ENCODE measurements at regions not wholly inside any gene's neighbourhood (a gene's known extent, or its start where the extent isn't known, plus 50 kb on each side); places are given as distances from the start of the nearest gene placed in this dataset.

GRCh38 chr20:48226642-48227041 lies 441.4 kb upstream of the SULF2 start:
- TF ChIP-seq POLR2A (IDR thresholded peaks at IDR 0.05; ENCODE audit: insufficient read depth in 1 of 2, low read depth in 2 of 2, low read length in 2 of 2) (no peak), CTCF (CRISPR knock-in tag; IDR thresholded peaks at IDR 0.05) (no peak), CHD2 (IDR thresholded peaks at IDR 0.05; ENCODE audit: low read depth, low read length) (no peak), TEAD2 (CRISPR knock-in tag; IDR thresholded peaks at IDR 0.05) (no peak)
